Stimulated activated CD4-positive, alpha-beta T cell treated with anti-CD3 and anti-CD28 coated beads, Interleukin-12 subunit alpha, Interleukin-12 subunit beta, amount 100 ng/mL, for 48 hours (primary cell): ENCODE measurements at regions not wholly inside any gene's neighbourhood (a gene's known extent, or its start where the extent isn't known, plus 50 kb on each side); places are given as distances from the start of the nearest gene placed in this dataset.
"Not testable (repeated sequence)": the region's sequence is repeated elsewhere in the genome, so short reads cannot be mapped to it uniquely, and the experiment has no call there.

Experiments used
- DNase-seq, 3 donors: peaks; one replicate each; pipeline ENCODE4 v3.0.0-alpha.2; 2020; ENCODE audit warnings: low read depth in 2 of 3, low spot score in 1 of 3

GRCh38 chr5:81830596-81830995, 79.7 kb upstream of the SSBP2 start:
- DNase-seq: no peak

DNA sequence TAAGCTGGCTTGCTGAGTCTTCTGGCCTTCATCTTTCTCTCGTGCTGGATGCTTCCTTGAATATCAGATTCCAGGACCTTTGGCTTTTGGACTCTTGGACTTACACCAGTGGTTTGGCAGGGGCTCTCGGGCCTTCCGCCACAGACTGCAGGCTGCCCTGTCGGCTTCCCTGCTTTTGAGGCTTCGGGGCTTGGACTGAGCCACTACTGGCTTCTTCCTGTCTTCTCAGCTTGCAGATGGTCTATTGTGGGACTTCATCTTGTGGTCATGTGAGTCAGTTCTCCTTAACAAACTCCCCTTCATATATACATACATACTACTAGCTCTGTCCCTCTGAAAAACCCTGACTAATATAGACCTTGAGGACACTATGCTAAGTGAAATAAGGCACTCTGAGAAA, 78.3 kb upstream of the SSBP2 start:
- DNase-seq: no peak

GRCh38 chr5:81827500-81827899, 76.6 kb upstream of the SSBP2 start:
- DNase-seq: no peak

GRCh38 chr5:81826128-81826527, 75.2 kb upstream of the SSBP2 start:
- no peak for DNase-seq

DNA sequence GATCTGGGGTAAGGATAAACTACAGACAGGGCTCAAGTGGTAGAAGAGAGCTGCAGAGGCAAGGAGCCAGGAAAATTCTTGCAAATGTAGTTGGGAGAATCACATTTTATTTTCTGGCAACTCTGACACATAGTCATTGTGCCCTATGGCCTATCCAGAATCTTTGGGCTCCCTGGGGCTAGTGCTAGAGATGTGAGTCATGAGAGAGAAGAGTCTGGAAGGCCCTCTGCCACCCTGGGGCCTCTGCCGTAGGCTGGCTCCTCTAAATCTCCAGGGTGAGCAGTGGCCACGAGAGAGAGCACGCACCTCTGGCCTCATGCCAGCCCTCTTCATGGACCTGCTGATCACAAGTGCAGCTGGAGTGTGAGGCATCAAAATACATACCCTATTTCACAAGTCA, 74.3 kb upstream of the SSBP2 start:
- DNase-seq: no peak

GRCh38 chr5:81823736-81824135, 72.8 kb upstream of the SSBP2 start:
- not testable (repeated sequence) for DNase-seq

DNA sequence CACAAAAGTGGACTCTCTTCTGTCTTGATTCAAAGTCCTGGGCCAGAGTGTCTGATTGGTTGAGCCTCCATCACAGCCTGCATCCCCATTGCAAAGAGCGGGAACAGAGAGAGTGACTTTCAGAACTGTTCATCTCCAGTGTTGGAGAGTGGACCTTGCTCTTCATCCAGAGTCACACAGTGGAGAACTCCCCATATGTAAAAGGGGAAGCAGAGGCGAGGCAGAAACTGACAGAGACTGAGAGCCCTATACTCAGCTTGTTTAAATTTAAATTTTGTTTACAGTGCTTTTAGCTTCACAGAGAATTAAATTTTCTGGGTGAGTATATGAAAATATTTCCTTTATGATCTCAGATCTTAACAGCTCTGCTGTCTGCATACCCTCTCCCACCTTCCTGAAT, 70.0 kb upstream of the SSBP2 start:
- no peak for DNase-seq

- no peak for DNase-seq
These were observed 69.4 kb upstream of the SSBP2 start for GRCh38 chr5:81820318-81820636.

GRCh38 chr5:81819556-81820317, 68.8 kb upstream of the SSBP2 start:
- no peak for DNase-seq

GRCh38 chr5:81817980-81818379, 67.1 kb upstream of the SSBP2 start:
- no peak for DNase-seq

GRCh38 chr5:81817086-81817485, 66.2 kb upstream of the SSBP2 start:
- DNase-seq: no peak

GRCh38 chr5:81815321-81815720, 64.4 kb upstream of the SSBP2 start:
- no peak for DNase-seq

DNA sequence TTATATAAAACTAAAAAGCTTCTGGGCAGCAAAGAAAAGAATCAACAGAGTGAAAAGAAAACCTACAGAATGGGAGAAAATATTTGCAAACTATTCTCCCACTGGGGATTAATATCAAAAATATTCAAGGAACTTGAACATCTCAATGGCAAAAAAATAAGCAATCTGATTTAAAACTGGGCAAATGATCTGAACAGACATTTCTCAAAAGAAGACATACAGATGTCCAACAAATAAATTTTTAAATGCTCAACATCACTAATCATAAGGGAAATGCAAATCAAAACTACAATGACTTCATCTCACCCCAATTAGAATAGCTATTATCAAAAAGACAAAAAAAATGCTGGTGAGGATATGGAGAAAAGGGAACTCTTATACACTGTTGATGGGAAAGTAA, 57.2 kb upstream of the SSBP2 start:
- no peak for DNase-seq

DNA sequence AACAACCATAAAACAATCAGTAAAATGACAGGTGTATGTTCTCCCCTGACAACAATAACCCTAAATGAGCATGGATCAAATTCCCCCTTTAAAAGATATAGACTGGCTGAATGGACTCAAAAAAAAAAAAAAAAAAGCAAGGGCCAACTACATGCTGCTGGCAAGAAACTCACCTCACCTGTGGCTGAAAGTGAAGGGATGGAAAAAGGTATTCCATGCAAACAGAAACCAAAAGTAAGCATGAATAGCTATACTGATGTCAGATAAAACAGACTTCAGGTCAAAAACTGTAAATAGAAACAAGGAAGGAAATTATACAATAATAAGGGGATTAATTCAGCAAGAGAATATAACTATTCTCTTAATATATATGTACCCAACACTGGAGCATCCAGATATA, 54.2 kb upstream of the SSBP2 start:
- no peak for DNase-seq

DNA sequence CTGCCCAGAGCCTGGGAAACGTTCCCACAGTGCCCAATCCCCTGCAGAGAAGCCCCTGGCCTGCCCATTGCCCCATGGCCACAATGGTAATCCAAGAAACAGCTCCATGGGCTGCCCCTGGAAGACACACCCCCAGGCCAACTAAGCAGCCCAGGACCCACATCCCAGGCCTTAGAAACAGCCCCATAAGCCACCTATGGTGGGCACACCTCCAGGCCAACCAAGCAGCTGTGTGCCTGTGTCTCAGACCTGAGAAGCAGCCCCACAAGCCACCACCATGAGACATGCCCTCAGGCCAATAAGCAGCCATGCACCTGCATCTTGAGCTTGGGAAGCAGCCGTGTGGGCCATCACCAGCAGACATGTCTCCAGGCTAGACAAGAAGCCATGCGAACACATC, 52.9 kb upstream of the SSBP2 start:
- no peak for DNase-seq

DNA sequence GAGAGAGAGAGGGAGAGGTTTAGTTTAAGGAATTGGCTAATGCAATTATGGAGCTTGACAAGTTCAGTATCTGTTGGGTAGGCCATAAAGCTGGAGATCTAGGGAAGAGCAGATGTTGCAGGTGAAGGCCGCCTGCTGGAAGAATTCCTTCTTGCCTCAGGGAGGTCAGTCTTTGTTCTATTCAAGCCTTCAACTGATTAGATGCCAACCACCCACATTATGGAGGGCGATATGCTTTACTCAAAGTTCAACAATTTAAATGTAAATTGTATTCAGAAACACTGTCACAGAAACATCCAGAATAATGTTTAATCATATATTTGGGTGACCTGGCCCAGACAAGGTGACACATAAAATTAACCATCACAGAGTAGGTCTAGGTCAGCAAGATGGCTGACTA, 51.7 kb upstream of the SSBP2 start:
- no peak for DNase-seq

DNA sequence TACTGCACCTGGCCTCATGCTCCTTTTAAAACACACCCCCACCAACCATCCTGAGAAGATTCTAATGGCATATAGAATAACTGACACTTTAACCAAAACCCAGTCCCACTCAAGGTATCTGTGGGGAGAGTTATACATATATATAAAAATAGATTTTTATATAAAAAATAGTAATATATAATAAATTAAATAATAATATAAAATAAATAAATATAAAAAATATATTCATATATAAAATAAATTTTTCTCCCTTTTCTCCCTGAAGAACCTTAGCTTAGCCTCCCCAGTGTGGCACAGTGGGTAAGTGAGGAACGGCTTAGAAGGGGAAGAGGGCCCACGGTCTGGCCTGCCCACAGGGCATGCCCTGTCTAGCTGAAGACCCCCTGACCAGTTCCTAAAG, 51.1 kb upstream of the SSBP2 start:
- DNase-seq: no peak

DNA sequence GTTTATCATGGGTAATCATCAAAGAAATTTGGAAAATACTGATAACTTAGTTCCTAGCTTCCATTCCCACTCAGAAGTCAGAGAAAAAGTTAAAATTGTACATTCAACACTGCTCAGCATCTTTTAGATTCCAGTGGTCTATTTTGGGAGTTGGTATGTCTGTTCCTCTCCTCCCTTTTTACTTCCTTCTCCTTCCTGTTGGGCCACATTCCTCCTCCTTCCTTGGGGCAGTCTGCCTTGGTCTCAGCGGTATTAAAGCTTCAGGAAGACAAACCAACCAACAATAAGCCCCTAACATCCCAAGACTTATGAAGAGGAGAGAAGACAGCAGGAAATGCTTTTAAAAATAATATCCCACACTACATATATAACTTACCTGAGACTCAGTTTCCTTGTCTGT, 49.9 kb upstream of the SSBP2 start:
- DNase-seq: no peak
